Inflammatory macrophage treated with lipopolysaccharide for 4 hours (primary cell): ENCODE measurements at regions not wholly inside any gene's neighbourhood (a gene's known extent, or its start where the extent isn't known, plus 50 kb on each side); places are given as distances from the start of the nearest gene placed in this dataset.

Experiments used
- DNase-seq: peaks from one replicate; pipeline ENCODE4 v3.0.0-alpha.2; 2020

DNA sequence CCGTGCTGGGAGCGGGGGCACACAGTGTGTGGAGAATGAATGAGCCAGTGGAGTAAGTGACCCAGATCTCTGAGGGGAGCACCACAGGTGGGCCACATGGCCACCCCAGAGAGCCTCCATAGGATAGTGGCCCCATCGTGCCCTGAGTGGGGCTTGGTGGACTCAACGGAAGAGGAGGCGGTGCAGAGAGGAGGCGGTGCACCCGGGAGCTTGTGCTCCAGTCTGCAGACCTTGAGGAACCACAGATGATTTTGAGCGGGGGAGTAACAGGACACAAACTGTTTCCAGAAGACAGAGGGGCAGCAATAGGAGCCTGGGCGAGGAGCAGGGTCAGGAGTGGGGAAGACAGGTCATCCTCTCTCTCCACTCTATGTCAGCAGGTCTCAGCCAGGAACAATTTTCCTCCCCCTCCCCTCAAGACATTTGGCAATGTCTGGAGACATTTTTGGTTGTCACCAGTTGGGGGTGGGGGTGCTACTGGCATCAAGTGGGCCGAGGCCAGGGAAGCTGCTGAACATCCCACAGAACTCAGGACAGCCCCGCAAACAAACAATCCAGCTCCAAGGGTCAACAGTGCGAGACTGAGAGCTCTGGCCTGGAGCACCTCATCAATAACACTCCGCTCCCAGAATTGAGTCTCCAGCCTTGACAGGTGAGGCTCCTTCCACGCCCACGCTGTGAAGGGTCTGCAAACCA lies 182.2 kb downstream of the USP12 start:
- no peak for DNase-seq

DNA sequence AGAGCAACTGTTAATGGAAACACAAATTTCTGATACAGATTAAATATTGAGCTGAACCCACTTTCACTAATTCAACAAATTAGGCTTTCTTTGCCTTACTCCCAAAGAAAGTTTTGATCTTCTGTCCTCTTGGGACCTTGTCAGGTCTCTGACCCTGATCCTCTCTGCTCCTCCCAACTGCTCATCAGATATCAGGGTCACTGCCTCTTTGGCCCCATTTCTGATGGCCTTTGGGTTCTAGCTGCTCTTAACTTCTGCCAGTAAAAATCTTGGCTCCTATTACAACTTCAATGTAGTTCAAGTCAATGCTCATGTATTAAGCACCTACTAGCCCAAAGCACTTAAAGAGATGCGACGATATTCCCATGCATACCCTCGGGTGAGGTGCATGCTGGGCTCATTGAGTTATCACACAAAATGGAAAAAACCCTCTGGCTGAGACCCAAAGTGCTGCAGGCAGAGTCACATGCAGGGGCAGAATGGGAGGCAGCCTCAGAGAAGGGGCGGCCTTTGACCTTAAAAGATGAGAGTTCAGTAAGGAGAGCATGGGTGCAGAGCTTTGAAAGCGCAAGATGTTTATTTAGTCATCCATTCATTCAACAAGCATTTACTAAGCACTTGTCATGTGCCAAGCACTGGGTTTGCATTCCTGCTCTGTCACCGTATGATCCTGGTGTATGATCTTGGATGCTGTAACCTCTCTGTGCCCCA lies 183.4 kb downstream of the USP12 start:
- DNase-seq: no peak

DNA sequence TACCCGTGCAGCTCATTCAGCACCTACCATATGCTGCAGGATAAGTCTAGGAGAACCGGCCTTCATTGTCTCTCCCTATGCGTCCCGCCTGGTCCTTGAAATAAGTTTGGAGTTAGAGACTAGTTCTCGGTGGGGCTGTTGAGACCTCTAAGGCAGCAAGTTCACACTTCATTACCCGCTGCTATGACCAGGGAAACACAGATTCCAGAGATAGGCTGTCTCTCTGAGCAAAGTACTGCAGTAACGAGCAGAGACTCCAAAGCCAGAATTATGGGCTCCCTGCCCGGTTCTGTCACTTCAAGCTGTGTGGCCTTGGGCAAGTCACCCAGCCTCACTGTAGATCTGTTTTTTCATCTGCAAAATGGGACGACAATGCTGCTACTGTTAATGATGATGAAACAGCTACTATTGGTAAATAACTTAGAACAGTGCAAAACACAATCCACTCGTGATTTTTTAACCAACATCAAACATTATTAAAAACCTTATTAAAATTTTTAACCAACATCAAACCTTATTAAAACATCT lies 184.1 kb downstream of the USP12 start:
- DNase-seq: no peak

DNA sequence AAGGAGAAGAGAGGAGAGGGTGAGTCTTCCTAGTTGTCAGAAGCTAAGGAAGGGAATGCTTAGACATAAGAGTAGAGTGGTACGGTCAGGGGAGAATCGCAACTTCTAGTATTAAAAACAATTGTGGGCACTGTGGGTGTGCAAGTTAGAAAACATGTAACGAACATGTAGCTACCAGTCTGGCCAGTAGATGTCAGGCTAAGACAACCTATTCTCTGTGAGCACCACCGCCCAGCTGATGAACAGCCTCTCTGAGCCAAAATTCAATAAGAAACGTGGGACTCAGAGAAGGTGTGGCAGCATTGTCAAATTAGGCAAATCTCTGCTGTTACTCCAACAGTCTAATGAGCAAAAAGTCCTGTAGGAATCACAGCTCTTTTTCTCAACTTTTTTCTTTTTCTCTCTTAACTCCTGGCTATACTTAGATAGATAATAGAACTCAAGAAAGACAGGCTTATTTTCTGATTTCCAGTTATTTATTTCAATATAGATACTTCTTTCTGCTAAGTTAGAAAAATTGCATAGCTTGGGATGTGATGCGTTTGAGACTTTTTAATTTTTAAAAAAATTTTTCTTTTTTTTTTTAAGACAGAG lies 186.2 kb downstream of the USP12 start:
- peak; percentile 78 for DNase-seq

DNA sequence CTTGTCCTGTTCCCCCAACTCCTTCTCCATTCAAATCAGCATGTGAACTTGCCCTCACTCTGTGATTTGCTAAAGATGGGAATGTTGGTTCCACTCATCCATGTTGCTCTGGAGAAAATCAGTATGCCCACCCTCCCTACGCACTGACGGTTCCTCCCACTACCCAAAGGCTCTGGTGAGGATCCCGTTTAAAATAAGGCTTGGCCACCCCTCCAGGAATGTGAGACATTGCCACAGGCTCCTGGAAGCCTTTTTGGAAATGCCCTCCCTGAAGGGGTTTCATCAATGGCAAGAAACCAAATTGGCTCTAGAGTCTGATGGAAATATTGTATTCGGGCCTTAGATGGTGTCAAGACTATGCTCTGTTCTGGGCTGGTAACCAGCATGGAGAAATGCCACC lies 187.3 kb downstream of the USP12 start:
- DNase-seq: no peak

DNA sequence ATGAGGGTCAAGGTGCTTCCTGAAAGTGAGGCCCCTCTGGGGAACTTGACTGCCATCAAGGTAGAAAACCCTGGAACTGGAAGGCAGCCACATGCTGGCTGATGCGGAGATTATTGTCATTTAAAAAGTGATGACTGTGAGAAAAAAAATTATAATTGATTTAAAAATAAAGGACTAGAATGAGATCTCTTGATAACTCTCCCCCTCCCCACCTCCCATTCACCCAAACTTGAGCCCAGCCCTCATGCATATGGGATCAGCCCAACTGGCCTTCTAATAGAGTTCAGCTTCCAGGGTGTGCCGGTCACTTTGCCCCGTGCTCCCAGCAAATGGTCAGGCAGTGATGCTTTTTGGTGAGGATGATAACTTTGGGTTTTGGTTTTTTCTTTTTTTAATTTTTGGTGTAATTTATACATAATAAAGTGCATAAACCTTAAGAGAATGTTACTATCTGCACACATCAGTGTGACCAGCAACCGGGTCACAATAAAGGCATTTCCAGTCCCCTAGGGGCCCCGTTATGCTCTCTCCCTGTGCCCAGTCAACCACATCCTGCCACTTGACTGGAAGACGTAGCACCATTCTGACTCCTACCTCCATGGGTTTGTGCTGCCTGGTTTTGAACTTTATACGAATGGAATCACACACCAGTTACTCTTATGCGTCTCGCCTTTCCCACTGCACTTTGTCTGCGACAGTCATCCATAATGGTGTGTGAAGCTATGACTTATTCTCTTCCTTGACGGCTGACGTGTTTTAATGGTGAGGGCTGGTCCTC lies 187.9 kb downstream of the USP12 start:
- DNase-seq: no peak

DNA sequence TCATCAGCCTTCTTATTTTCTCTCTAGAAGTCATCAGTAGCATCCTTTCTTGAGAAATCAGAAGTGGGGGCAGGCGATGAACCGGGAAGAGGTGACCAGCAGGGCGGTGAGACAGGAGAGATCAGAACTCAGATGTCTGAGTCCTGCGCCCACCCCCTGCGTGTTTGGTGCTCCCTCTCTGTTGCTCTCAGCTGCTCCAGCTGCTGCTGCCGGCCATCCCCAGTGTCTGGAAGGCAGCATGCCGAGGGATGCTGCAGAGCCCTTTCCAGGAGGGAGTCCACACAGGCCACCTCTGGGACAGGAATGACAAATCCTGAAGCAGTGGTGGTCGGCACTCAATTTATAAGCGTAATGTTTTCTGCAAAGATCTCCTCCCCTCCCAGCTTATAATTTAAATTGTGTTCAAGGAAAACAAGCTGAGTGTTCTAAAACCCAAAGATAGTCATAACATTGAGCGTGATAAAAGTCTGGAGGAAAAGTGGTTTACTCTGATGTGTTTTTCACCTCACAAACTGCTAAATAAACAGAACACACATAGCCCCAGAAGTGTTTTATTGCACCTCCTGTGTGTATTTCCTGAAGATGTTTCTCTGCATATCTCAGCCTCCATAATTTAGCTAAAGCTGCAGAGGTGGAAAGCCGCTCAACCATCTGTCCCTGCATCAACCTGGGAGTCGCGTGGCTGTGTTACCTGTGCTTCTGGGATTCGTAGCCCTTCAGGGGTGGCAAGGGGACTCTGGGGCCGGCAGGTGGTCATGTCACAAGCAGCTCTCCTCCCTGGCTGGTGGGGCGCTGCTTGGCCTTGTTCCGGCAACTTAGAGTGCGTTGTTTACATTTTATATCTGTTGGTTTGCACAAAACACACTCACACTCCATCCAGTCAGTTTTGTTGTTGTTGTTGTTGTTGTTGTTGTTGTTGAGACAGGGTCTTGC lies 191.2 kb downstream of the USP12 start:
- no peak for DNase-seq

DNA sequence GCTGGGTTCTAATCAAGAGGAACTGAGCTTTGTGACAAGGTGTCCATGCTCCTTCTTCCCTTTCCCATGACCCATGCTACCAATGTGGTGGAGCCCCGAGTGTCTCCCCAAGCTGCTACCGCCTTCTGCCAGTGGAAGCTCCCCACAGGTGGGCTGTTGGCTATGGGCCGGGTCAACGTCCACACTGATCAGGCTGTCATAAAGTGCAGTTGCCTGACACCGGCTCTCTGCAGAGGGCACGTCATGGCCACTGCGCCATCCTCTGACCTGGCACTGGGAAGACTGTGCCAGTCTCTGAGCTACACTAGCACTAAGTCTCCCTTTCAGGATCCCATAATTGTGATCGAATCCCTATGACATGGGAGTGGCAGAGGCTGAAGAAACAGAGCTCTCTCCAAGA lies 192.3 kb downstream of the USP12 start:
- DNase-seq: no peak

DNA sequence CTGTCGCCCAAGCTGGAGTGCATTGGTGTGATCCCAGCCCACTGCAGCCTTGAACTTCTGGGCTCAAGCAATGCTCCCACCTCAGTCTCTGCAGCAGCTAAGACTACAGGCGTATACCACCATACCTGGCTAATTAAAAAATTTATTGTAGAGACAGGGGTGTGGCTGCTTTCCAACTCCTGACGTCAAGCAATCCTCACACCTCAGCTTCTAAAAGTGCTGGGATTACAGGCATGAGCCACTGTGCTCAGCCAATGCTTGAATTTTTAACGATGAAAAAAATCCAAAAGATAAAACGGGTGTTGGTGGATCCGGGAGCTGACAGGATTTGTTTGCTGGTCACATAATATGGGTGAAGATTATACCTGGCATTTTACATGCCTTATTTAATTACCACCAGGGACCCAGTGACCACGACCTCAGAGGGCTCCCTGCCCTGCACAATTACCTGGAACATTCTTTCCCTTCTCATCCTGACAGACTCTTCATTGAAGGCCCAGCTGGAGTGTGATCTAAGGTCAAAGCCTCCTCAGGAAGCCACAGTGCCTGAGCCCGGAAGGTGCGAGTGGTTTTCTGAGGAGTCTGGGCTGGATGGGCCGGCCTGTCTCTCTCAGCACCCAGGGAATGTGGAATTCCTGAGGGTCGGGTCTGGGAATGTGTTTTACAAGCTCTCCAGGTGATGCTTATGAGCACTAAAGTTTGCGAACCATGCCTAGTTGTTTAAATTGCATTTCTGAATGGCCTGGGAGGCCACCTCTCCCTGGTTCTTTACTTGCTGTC lies 193.3 kb downstream of the USP12 start:
- no peak for DNase-seq

DNA sequence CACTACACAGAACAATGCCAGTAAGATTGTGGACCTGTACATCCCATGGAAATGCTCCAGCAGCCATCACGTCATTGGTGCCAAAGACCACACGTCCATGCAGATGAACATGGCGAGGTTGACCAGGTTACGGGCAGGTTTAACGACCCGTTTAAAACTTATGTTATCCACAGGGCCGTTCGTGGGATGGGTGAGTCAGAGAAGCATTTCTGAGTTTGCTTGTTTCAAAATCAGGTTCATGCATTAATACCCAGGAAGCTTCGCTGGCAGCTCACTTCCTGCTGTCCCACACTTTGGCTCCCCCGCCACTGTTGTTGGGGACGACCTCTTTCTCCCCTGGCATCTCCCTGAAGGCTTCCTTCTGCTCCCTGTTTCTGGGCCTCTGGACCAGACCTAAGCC lies 194.1 kb downstream of the USP12 start:
- peak; percentile 51 for DNase-seq

DNA sequence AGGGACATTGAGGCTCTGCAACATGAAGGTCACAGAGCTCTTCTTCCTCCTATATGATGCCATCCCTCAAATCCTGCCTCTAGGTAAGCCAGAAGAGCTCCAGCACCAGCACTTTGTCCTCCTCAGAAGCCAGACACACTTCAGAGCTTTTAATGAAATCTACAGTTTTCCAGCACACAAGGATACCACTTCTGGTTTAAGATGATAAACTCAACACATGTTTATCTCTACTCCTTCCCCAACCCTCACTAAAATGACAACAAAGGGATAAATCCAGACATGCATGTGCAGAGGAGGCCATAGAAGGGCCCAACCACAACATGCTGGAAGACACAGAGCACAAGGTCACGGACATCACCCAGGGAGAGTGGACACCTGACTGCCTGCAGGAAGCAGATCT lies 195.3 kb downstream of the USP12 start:
- DNase-seq: no peak

DNA sequence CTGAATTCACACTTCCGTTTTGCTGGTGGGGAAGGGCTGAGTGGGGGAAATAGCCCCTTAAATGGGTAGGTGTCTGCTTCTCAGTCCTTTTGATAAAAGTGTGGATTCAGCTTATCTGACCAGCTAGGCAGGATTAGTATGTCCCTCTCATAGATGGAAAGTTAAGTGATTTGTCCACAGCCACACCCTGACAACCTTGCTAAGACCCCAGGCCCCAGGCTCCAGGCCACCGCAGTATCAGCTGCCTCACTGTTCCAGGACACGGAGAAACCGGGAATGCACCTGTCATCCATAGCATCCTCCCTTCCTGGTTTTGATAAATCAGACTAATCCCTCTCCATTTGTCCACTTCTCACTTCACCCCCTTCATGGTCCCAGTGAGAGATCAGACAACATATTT lies 197.7 kb downstream of the USP12 start:
- no peak for DNase-seq

DNA sequence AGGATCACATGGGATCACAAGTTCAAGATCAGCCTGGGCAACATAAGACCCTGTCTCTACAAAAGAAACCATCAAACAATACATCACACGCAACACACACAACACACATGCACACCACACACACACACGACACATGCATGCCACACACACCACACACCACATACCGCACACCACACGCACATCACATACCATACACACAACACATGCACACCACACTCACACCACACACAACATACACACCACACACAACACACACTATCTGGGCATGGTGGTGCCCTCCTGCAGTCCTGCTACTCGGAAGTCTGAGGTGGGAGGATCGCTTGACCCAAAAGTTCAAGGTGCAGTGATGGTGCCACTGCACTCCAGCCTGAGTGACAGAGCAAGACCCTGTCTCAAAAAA lies 198.3 kb downstream of the USP12 start:
- DNase-seq: no peak

DNA sequence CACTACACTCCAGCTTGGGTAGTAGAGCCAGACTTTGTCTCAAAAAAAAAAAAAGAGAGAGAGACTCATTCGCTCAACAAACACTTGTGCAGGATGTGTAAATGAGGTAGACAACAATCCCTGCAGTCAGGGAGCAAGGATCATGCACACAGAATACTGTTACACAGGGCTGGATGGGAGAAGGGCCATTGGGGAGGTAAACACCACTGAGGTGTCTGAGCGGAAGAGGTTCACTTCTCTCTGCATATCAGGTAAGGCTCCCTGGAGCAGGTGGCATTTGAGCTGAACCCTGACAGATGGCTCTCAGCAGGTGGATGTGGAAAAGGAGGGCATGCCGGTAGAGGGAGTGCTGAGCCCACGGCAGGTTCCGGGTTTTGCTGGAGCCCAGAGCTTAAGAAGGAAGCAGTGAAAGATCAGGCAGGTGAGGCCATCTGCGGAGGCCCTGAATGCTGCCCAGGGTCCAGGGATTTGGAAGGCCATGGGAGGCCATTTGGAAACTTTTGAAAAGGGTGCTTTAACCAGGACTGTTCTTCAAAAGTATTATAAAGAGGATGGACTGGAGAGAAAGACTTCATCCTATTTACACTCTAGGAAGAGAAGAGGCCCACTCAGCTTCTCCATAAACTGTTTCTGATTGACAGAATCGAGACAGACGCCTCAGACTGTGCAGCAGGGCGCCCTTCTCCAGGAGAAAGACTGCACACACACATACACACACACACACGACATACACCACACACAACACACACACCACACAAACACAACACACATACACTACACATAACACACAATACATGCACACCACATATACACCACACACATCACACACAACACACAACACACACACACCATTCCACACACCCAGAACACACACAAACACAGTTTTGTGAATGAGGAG lies 199.4 kb downstream of the USP12 start:
- DNase-seq: peak; percentile 4

DNA sequence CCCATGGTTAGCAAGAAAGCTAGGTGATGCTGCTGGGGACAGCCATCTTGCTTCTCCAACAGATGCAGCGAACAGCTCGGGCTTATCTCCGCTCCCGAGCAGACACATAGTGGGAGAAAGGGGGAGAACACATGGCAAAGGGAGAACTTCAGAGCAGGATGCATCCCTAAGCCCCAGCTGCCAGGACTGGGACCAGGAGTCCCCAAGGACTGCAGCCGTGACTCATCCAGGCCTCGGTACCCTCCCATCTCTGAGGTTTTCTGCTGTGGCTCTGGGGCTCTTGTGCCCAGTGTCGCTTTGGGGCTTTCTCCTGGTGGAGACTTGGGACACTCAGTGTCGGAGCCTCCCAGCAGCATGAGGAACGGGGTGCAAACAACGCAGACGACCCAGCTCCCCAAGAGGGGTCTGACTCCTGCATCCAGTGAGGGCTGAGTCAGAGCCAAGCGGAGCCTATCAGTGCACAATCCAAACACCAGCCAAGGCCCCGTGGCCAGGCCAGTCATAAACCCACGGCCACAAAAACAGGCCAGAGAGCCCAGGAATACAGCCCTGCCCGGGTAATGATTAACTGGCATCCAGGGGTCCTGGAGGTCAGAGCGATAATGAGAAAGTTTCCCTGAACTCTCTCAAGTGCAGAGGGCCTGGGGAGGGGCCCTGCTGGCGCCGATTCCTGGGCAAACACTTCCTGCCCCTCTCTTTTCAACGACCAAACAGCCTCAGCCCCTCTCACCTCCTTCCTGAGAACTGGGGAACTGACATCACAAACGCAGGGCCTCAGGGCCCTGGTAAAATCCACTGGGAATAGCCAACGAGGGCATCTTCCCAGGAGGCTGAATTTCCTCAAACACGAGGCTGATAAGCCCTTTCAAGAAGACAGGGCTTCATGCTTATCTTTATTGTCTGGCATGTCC lies 202.9 kb downstream of the USP12 start:
- no peak for DNase-seq

DNA sequence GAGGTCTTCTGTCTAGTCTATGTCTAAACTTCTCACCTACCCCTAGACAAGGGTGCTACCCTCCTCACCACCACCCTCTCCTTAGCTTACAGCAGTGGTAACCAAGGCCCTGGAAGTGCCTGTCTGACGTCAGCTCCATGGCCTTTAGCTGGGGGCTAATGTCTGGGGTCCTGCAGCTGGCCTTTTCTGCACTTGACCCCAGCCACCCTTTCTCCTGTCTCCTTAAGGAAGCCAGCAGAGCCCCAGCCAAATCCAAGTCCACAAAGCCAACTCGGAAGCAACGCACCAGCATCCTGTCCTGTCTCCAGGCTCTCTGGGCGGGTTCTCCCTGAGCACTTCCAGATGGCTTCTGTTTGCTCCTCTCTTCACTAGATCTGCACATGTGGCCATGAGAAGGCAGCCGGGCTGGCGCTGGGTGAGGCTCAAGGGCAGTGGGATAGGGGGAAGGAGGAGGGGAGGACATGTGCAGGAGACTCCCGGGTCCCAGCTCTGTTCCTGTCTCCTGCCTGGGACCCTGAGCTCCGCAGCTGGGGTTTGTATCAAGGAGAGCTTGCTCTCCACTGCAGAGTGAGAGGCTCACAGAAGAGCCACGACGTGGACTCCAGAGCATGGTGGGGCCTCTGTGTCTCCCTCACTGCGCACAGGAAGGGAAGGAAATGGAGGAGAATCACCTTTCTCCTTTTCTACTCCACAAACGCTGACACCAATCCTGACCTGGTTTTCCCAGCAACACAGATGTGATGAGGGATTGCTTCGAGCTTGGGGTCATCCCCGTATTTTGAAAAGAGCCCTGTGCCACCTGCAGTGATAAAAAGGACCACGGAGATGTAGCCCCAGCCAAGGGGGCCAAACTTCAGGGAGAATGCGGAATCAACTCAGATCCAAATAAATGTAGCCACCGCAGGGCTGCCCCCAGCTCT lies 204.2 kb downstream of the USP12 start:
- no peak for DNase-seq

DNA sequence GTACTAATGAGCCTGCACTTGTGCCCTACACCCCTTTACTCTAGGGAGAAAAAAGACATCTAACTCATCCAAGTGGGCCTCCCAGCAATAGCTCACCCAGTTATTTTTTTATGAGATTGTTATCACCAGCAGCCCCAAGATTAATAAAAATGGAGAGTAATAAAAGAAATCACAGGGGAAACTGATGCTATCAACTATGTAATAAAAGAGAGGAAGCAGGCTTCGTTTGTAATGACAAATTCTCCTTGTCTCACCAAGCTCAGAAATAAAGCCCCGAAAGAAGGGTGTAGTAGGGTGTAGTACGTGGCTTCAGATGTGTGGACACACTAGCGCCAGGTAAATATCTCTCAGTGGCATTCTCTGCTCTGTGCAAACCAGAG lies 204.9 kb downstream of the USP12 start:
- no peak for DNase-seq
